HG02610 (cell line): ENCODE measurements at regions not wholly inside any gene's neighbourhood (a gene's known extent, or its start where the extent isn't known, plus 50 kb on each side); places are given as distances from the start of the nearest gene placed in this dataset.

Experiments
- ATAC-seq: cut with Tn5 transposase; IDR thresholded peaks from one replicate; pipeline ENCODE4 v1.9.1; 2021; ENCODE audit warnings: mild to moderate bottlenecking, moderate library complexity; ENCODE audit not compliant: unreplicated experiment

DNA sequence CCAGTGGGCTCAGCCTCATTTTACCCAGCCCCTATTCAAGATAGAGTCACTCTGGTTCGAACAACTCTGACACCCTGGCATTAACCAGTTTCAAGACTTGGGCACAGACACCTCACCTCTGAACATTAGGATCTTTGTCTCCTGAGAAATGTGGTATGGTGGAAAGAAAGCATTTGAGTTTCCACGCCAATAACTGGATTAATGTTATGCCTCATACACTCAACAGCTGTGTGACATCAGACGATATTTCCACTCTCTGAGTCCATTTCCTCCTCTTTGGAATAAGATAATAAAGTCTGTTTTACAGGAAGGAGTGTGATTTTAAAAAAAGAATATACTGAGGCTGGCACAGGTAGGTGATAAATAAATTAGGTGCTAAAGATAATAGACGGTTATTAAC, 121.3 kb upstream of the CHL1 start:
- no peak for ATAC-seq

DNA sequence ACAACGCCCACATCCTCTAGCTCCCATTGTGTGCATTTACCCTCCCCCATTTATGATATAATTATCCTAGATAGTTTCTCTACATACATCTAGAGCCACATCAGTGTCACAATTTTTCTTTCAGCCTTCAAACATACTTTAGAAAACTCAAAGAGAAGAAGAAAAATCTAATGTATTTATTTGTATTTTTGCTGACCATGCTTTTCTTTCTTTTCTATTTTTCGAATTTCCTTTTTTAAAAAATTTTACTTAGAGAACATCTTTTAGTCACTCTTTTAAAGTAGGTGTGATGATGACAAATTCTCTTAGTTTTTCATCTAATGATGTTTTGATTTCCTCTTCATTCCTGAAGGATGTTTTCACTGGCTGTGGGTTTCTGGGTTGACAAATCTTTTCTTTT, 117.0 kb upstream of the CHL1 start:
- ATAC-seq: no peak

DNA sequence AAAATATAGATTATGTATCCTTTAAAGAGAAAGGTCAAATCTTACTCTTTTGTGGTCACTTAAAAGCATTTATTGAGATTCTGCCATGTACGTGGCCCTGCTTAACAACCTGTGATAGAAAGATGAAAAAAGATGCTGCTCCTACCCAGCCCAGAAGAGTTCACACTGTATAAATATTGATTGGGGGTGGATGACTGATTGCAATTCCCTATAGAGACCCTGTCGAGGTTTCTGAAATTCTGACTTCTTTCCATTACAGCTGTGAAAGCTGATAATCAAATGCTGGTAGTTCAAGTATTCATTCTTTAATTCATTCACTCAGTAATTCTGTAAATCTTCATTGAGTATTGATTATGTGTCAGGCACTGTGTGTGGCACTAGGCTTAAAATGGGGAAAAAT, 114.1 kb upstream of the CHL1 start:
- ATAC-seq: no peak

DNA sequence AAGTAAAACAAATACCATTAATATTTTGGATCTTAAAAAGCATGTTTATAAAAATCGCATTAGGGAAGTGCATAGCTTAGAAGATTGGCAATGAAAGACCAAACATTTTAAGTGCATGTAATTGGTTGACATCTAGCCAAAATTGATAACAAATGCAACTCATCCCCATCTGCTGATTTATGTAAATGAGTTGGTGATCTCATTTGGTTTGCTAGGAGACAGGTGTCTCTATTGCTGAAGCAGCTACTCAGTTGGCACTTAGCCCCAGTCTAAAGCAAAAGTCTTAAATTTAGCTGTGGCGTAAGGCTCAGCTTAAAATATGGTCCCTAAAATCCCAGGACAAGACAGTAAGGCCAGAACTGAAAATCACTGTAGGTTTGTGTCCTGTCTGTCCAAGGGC, 113.5 kb upstream of the CHL1 start:
- no peak for ATAC-seq

DNA sequence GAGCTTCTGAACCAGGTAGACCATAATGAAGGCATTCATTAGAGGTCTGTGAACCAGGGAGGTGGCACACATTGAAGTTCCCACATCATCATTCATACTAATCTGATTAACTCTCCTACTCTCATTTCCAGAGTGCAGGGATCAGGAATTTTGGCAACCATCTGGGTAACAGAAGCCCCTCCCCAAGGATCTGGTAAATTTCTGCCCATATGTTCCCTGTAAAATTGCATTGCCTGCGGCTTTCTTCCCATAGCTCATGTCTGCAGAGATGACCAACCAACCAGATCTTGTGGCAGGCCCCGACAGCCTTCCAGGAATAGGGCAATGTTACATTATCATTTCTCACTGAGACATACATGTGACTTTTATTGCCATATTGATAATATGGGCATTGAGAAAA, 111.4 kb upstream of the CHL1 start:
- no peak for ATAC-seq

DNA sequence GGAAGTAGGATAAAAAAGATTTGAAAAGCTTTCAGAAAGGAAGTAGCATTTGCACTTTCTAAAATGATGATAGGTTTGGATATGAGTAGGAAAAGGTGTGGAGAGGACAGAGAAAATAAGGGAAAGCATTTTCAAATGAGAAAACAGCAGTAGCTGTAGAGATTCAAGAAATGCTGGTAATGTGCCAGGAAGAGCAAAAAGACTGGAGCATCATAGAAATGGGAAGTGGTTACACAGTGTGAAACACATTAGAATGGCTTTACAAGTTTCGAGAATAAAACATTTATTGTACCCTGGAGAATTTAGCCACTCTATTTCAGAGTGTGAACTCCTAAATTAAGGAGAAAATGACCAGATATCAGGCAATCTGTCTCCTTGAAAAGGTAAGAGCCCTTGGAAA, 108.3 kb upstream of the CHL1 start:
- no peak for ATAC-seq

DNA sequence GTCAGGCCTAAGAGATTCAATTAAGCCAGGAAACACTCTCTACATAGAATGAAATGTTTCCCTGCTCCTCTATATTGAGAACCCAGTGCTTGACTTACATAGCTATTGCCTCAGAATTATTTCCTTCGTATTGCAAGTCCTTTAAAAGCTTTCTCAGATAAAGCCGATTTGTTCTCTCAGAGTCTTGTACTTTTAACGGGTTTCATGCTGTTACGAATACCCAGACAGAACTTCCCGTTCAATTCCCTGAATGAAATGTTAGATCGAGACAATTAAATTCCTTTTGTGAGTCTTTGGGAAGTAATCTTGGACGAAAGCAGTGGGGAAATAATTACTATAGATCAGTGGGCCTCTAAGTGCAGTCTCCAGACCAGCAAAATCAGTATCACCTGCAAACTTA, 102.8 kb upstream of the CHL1 start:
- ATAC-seq: no peak

DNA sequence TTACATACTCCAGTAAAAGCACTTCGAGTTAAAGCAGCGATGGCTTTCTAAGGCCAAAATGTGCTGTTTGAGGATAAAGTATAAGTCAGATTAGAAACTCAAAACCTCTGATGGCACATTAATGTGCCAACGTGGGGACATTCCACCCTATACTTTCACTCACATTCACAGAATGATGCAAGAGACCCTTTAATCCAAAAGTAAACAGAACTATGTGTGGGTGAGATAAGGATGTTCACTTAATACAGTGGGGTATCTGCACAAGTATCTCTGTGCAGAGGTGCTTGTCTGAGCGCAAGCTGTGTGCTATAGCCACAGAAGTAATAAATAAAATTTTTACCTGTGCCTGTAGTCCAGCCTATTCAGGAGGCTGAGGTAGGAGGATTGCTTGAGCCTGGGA, 100.3 kb upstream of the CHL1 start:
- no peak for ATAC-seq

DNA sequence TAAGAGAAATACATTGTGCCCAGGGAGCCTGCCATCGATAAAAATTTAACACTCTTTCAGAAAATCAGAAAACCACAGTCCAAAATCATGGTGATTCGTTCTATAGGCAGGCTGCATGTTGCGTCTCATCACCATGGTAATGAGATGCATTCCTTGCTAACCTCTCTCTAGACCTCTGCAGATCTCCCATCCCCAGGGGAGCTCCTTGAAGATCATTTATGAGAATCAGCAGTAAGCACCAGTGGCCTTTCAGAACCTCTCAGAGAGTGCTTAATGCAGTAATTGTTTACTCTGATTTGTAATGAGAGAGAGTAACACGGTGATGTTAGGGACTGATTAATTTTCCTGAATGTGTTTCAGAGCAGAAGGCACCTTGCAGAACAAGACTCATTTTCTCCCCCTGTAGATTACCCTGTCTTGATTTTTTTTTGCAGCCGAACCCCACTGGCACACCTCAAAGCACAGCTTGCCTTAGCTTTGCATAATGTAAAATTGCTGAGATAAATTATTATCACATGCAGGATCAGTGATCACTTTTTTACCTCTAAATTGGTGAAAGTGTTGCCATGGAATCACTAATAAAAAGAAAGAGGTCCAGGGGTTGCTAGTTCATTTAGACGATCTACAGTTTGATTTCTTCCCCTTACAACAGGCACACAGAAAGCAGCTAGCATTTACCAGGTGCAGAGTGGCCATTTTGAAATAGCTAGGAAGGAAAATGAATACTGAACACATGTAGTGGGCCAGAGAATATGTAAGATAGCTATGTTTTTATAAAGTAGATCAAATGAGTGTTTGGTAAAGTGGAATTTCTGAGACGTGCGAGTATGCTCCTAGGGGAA, 98.9 kb upstream of the CHL1 start:
- ATAC-seq: no peak

DNA sequence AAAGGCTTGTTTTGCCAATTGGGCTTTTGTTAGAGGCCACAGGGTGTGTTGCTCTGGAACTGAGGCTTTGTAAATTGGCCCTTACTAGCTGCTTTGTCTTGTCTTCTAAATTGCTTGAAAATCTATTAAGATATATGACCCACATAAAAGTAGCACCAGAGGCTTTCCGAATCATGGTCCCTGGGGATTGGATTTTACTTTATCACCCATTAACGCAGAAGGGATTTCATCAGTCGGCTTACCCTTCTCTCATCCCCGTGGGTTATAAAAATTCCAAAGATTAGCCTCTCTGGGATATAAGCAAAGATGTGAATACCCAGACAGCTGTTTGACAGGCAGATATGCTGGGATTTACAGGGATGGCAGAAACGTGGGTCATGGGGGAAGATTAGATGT, 98.3 kb upstream of the CHL1 start:
- ATAC-seq: no peak

DNA sequence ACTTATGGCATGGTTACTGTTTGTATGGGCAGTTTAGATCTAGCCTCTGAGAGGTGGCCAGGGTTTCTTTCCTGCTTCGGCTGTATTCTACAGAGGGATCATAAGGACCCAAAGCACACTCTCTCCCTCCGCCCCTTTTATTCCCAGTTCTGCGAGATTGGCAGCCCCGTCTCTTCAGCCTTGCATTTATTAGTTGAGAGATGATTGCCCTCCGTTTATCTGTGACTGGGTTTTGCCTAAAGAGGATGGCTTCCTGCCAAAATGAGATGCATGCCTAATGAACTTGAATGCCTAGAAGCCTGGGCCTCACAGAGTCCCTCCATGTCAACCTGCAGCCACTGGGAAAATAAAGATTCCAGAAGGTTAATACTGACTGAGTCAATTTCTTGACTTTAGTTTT, 97.1 kb upstream of the CHL1 start:
- no peak for ATAC-seq

DNA sequence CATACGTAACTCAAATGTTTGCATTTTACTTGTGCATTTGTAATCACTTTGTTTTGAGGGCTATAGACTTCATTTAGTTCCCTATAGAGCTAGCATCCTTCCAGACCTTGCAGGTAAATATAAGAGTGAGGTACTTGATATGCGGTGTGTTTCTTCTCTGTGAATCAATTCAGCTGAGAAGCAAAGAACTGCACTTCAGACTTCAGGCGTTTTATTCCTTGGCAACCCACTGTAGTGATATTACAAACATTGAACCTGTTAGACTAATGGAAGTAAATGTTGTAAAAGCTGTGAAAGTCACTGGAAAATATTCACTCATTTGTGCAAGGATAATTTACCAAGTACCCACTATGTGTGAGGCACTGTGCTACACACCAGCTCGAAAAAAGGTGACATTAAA, 94.1 kb upstream of the CHL1 start:
- ATAC-seq: no peak

DNA sequence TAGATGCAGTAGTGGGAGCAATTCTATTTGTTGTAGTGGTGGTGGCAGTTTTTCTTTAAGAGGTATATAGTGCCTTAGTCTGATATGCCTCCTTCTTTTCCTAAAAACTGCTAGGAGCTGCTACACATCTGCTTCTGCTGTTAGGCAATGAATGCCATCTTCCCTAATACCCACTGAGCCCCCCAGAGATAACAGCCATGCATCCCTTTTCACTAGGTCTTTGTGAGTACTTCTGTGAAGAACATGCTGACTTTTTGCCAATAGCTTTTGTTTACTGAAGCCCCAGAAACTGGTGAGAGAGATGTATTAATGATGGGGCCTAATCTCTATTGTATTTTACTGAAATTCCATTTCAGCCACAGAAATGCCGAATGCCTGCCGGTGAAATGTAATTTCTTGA, 92.6 kb upstream of the CHL1 start:
- no peak for ATAC-seq

DNA sequence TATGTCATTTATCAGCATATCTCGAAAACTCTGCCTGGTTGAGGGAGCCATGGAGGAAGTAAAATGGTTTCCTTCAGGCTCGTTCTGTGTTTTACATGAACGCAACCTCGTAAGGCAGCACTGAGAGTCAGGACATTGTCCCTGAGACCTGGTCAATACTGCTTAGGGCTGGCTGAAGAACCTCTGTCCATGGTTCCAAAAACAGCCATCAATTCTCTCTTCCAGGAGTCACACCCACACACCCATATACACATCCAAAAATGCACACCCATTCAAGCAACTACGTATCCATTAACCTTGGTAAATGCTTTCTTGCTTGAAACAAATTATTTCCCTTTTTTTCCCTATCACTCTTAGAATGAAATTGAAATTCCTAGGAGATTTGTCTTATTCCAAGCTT, 91.0 kb upstream of the CHL1 start:
- no peak for ATAC-seq

DNA sequence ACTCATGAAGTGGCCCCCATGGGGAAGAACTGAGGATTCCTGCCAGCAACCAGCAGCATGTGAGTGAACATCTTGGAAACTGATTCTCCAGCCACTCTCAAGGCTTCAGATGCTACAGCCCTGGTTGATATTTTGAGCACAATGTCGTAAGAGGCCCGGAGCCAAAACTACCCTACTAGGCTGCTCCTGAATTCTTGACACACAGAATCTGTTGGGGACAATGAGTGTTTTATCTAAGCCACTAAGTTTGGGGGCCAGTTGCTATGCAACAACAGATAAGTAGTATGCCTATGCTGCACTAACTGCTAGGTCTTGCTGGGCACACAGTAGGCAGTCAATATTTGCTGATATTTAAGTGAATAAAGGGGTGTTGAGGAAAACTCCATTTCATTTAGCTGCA, 89.9 kb upstream of the CHL1 start:
- no peak for ATAC-seq

DNA sequence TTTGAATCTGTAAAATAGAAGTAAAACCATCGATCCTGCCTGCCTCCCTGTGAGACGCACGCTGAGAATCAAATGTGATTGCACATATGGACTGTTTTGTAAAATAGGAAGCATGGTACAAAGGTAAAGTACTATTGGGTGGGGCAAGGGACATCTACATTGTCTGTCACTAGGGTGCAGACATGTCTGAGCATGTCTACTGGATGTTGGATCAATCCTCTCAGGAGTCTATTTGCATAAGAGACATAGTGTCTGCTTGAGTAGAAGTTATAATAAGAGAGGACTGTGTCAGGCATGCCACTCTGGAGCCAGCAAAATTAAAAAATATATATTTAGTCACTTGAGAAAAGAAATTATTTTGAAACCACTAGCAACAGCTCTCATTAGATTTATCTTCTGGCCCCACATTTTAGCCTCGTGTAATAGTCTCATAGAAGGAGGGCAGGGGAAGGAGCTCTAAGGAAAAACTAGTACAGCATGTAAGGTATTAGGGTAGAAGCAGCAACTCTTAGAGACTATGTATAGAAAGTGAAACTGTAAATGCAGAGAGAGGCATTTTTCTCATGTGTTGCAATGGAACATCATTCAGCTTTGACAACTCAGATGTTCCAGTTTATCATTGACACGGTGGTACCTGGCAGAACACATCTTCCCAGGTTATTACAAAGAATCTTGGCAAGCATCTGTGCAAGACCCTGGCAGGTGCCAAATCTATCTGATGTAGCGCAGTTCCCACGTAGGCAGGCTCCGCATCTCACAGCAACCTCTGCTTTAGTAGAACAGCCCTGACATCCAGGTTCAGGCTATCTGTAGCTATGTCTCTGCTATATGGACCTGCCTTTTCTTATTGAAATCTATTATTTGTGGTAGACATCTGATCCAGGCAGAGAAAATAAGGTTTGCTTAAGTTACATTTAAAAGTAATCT, 85.2 kb upstream of the CHL1 start:
- peak; percentile 73 for ATAC-seq

DNA sequence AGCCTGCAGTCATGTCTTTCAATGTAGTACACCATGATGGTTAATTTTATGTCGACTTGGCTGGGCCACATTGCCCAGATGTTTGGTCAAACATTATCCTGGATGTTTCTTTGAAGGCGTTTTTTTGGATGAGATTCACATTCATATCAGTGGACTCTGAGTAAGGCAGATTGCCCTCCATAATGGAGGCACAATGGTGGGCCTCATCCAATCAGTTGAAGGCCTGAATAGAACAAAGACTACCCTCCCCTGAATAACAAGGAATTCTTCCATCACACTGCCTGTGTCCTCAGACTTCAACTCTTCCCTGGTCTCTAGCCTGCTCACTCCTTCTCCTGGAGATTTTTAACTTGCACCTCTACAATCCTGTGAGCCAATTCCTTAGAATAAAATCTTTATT, 83.8 kb upstream of the CHL1 start:
- ATAC-seq: no peak

DNA sequence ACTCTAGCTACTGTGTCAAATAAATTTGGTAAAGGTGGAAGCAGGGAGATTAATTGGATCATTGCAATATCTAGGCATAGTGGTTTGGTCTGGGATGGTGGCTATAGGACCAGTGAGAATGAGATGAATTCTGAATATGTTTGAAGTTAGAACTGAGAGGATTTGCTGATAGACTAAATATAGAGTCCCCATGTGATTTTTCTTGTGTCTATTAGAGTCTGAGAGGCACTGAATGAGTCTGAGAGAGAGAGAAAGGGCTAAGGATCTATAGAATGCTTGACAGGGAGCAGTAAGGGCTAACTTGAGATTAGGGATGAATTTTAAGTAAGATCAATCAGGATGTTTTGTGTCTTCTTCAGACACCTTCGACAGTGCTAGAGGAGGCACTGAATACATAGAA, 77.9 kb upstream of the CHL1 start:
- no peak for ATAC-seq

DNA sequence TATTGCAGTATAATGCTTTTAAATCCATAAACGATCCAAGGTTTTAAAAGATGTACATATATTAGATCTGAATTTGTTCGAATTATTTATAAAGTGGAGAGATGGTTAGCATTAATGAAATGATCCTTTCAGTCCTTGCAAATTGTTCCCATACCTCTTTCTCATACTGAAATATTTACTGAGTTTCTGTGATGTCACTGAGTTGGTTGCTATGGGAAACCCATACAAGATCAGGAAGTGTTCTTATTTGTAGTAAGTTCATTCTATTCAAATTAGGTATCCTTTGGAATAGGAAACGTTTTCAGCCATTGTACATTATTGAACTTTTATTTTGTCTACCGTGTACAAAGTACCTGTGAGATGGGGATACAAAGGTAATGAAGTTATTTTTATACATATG, 73.2 kb upstream of the CHL1 start:
- no peak for ATAC-seq

DNA sequence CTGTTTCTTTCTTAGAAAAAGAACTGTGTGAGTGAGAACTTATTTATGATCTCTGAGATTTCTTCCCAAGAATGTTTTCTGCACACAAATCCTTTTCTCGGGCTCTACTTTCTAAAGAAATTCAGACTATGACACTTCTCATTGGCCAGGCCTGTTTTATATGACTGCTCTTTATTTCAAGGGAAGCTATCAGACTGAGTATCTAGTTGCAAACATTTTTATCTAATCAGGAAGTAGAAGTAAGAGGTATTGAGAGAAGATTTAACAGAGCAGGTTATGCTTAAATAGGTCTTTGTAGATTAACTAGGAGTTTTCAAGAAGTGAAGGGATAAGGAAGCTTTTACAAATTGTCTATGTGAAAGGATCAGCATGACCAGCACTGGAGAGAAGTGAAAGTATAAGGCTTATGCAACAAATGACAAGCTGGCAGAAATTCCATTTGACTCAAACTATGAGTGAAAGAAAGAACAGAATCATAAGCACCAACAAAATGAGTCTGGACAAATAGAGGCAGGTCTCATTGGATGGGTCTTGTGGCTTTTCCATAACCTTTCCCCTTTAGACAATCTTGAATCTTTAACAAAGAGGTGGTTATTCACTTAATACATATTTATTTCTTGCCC, 71.9 kb upstream of the CHL1 start:
- ATAC-seq: peak; percentile 92

DNA sequence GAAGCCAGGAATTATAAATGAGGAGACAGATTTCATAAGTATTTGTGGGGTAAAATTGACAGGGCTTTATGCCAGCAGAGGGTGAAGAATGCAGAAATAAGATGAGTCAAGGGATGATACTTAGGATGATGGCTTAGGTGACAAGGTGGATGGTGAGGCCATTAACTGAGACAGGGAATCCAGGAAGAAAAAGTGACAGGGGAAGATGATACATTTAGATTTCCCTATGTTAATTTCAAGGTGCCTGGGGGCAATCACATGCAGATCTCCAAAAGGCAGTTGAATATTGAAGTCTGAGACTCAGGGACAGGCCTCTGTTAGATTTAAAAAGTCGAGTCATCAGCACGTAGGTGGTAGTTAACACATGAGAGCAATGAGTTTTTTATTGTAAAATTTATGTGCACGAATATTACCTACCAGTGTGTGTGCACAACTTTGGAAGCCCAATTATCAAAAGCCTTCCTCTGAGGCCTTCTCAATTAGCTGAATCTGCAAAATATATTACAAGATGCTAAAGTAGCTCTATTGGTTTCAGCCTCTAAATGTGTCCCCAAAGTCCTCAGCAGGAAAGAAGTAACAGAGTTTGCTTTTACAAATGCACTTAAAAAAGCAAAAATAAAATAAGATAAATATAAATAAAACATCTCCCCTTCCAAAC, 67.9 kb upstream of the CHL1 start:
- no peak for ATAC-seq
